Motor neuron (in vitro differentiated cells): ENCODE measurements at regions not wholly inside any gene's neighbourhood (a gene's known extent, or its start where the extent isn't known, plus 50 kb on each side); places are given as distances from the start of the nearest gene placed in this dataset.

Source experiments
- ATAC-seq, 8 experiments: fragments of 200-7000 bp; cut with Tn5 transposase; replicated peaks in 6 of 8; 2 replicates each; pipeline ENCODE4 v1.8.0; 2021; ENCODE audit warnings: mild to moderate bottlenecking in 8 of 8, moderate library complexity in 8 of 8
- H3K27ac ChIP-seq, 2 donors: fragments of 250-450 bp; sonication (Bioruptor Pico); 2 replicates each; pipeline ENCODE4 v1.9.0; 2021; ENCODE audit warnings: antibody characterized with exemption in 2 of 2, mild to moderate bottlenecking in 2 of 2, moderate library complexity in 1 of 2
- H3K4me1 ChIP-seq, 2 donors: fragments of 250-450 bp; sonication (Bioruptor Pico); replicated peaks in 1 of 2; 2 replicates each; pipeline ENCODE4 v1.6.1; 2021; ENCODE audit warnings: antibody characterized with exemption in 2 of 2, mild to moderate bottlenecking in 2 of 2, moderate library complexity in 1 of 2
- H3K4me3 ChIP-seq, 5 donors: fragments of 250-450 bp; sonication (Bioruptor Pico); 2 replicates each; pipeline ENCODE4 v1.9.0; 2021; ENCODE audit warnings: antibody characterized with exemption in 5 of 5, mild to moderate bottlenecking in 5 of 5, moderate library complexity in 4 of 5
- WGBS, 10 experiments: fragments of 450-650 bp; shearing (Covaris generic); methylation state at CpG; one replicate each; pipeline ENCODE4 v1.0.0; 2022; 5-methylcytosine and 5-hydroxymethylcytosine counted together
- in situ Hi-C, 9 experiments: fragments of 400-800 bp; cut with MboI; loops; one replicate each; pipeline ENCODE4 v1.15.0; 2021; ENCODE audit warnings: low sequenced_read_pairs in 9 of 9, low pct_unique_long_range_greater_than_20kb in 2 of 9; ENCODE audit not compliant: unreplicated experiment in 9 of 9

GRCh38 chr5:10173716-10174115, 76.0 kb downstream of the ATPSCKMT start:
- Histone ChIP-seq H3K4me3 (no peak overlapping the region), H3K4me1 (no peaks in the 10 kb centered on the region), H3K27ac (no peak overlapping the region)
- in situ Hi-C loops = no loop called here
- ATAC-seq = no peak

GRCh38 chr5:10172247-10172646, 77.4 kb downstream of the ATPSCKMT start:
- ATAC-seq = no peak
- in situ Hi-C loops = no loop called here
- no peaks in the 10 kb centered on the region for H3K4me1 ChIP-seq
- 0 to 82% (median 44%) methylated on average over 1 of the region's 1 CpG; no CpG with 5 or more reads in 2 of the 10 experiments for WGBS, 10 experiments
- no peak overlapping the region for H3K4me3 ChIP-seq
- no peak overlapping the region for H3K27ac ChIP-seq

GRCh38 chr5:10169359-10169758, 80.3 kb downstream of the ATPSCKMT start:
- ATAC-seq = no peak
- Histone ChIP-seq H3K27ac (no peak overlapping the region), H3K4me1 (no peaks in the 10 kb centered on the region), H3K4me3 (no peak overlapping the region)
- WGBS, 10 experiments = 78 to 100% (median 88%) methylated on average over 4 to 5 of the region's 6 CpGs; no CpG with 5 or more reads in 6 of the 10 experiments
- in situ Hi-C loops = no loop called here

- no peak for ATAC-seq
- WGBS, 10 experiments = 11 to 88% (median 60%) methylated on average over 1 to 6 of the region's 8 CpGs; no CpG with 5 or more reads in 6 of the 10 experiments
- Histone ChIP-seq H3K4me3 (no peak overlapping the region), H3K4me1 (no peaks in the 10 kb centered on the region), H3K27ac (no peak overlapping the region)
- in situ Hi-C loops = no loop called here
Measured at GRCh38 chr5:10168254-10168653, 81.4 kb downstream of the ATPSCKMT start.

GRCh38 chr5:10167806-10168205, 81.9 kb downstream of the ATPSCKMT start:
- H3K27ac ChIP-seq = no peak overlapping the region
- H3K4me1 ChIP-seq = no peaks in the 10 kb centered on the region
- ATAC-seq = no peak
- no peak overlapping the region for H3K4me3 ChIP-seq
- in situ Hi-C loops = no loop called here
- WGBS, 10 experiments = 60 to 80% methylated on average over 1 of the region's 1 CpG; no CpG with 5 or more reads in 8 of the 10 experiments

- H3K4me1 ChIP-seq = peaks cover 0 to 9% of the 10 kb centered on the region in 2 donors
- H3K27ac ChIP-seq = no peak overlapping the region
- H3K4me3 ChIP-seq = no peak overlapping the region
- in situ Hi-C loops = no loop called here
- no peak for ATAC-seq
- 88 to 100% methylated on average over 1 of the region's 1 CpG; no CpG with 5 or more reads in 8 of the 10 experiments for WGBS, 10 experiments
Measured at GRCh38 chr5:10166392-10166791, 83.3 kb downstream of the ATPSCKMT start.

GRCh38 chr5:10162468-10162867, 87.2 kb downstream of the ATPSCKMT start:
- in situ Hi-C loops = no loop called here
- peak in 3 of 8 experiments; percentile 21 to 52 (median 47) for ATAC-seq
- 0 to 82% (median 20%) methylated on average over 1 to 5 of the region's 5 CpGs; no CpG with 5 or more reads in 1 of the 10 experiments for WGBS, 10 experiments
- Histone ChIP-seq H3K4me1 (peaks cover 0 to 14% of the 10 kb centered on the region in 2 donors), H3K27ac (no peak overlapping the region), H3K4me3 (no peak overlapping the region)

GRCh38 chr5:10161778-10162177, 87.9 kb downstream of the ATPSCKMT start:
- 40 to 100% (median 67%) methylated on average over 1 to 2 of the region's 3 CpGs; no CpG with 5 or more reads in 6 of the 10 experiments for WGBS, 10 experiments
- in situ Hi-C loops = no loop called here
- no peak for ATAC-seq
- H3K27ac ChIP-seq = no peak overlapping the region
- H3K4me3 ChIP-seq = no peak overlapping the region
- peaks cover 0 to 14% of the 10 kb centered on the region in 2 donors for H3K4me1 ChIP-seq

GRCh38 chr5:10160241-10160640, 89.4 kb downstream of the ATPSCKMT start:
- H3K4me3 ChIP-seq = no peak overlapping the region
- peaks cover 0 to 15% of the 10 kb centered on the region in 2 donors for H3K4me1 ChIP-seq
- 20 to 100% (median 60%) methylated on average over 1 to 3 of the region's 3 CpGs; no CpG with 5 or more reads in 1 of the 10 experiments for WGBS, 10 experiments
- in situ Hi-C loops = no loop called here
- H3K27ac ChIP-seq = no peak overlapping the region
- peak in 2 of 8 experiments; percentile 68 to 73 for ATAC-seq

- ATAC-seq = no peak
- in situ Hi-C loops = no loop called here
- Histone ChIP-seq H3K4me1 (peaks cover 1 to 27% of the 10 kb centered on the region in 2 donors), H3K27ac (no peak overlapping the region), H3K4me3 (no peak overlapping the region)
Measured at GRCh38 chr5:10158886-10159285, 90.8 kb downstream of the ATPSCKMT start.

- no peak overlapping the region for H3K4me3 ChIP-seq
- peak in 2 of 8 experiments; percentile 9 to 15 for ATAC-seq
- WGBS, 10 experiments = 40 to 73% methylated on average over 1 to 2 of the region's 3 CpGs; no CpG with 5 or more reads in 8 of the 10 experiments
- in situ Hi-C loops = no loop called here
- peaks cover 6 to 31% of the 10 kb centered on the region in 2 donors for H3K4me1 ChIP-seq
- no peak overlapping the region for H3K27ac ChIP-seq
Measured at GRCh38 chr5:10157085-10157669, 92.5 kb downstream of the ATPSCKMT start.

GRCh38 chr5:10155897-10156667, 93.6 kb downstream of the ATPSCKMT start:
- in situ Hi-C loops = no loop called here
- Histone ChIP-seq H3K27ac (no peak overlapping the region), H3K4me1 (peaks cover 6 to 22% of the 10 kb centered on the region in 2 donors), H3K4me3 (no peak overlapping the region)
- ATAC-seq = peak in 3 of 8 experiments; percentile 18 to 74 (median 40)
- 10 to 100% (median 83%) methylated on average over 1 to 3 of the region's 3 CpGs for WGBS, 10 experiments

- Histone ChIP-seq H3K27ac (no peak overlapping the region), H3K4me3 (no peak overlapping the region), H3K4me1 (peaks cover 6 to 20% of the 10 kb centered on the region in 2 donors)
- 35 to 70% (median 52%) methylated on average over 2 to 3 of the region's 3 CpGs; no CpG with 5 or more reads in 1 of the 10 experiments for WGBS, 10 experiments
- in situ Hi-C loops = no loop called here
- peak in 5 of 8 experiments; percentile 43 to 92 (median 64) for ATAC-seq
Measured at GRCh38 chr5:10153808-10154537, 95.7 kb downstream of the ATPSCKMT start.
